Osteoblast (primary cell): ENCODE measurements at regions not wholly inside any gene's neighbourhood (a gene's known extent, or its start where the extent isn't known, plus 50 kb on each side); places are given as distances from the start of the nearest gene placed in this dataset.

Experiments used
- DNase-seq: peaks from one replicate; pipeline ENCODE4 v3.0.0; 2011; ENCODE audit warnings: low spot score, mixed read lengths; ENCODE audit not compliant: insufficient read length; ENCODE audit errors: missing footprints
- H2AFZ ChIP-seq: 2 replicates; pipeline ENCODE4 v1.6.0; 2011; ENCODE audit warnings: mild to moderate bottlenecking, low read length
- H3K27ac ChIP-seq: 2 replicates; pipeline ENCODE4 v1.5.1; 2011; ENCODE audit warnings: mild to moderate bottlenecking, low read depth, low read length, moderate library complexity
- H3K27me3 ChIP-seq: 2 replicates; pipeline ENCODE4 v1.6.0; 2012; ENCODE audit warnings: mild to moderate bottlenecking, control low read depth, inconsistent platforms, low read length, moderate library complexity; ENCODE audit not compliant: insufficient read depth
- H3K36me3 ChIP-seq: 2 replicates; pipeline ENCODE4 v1.5.1; 2011; ENCODE audit warnings: mild to moderate bottlenecking, low read length, control low read depth, moderate library complexity; ENCODE audit not compliant: insufficient read depth
- H3K4me1 ChIP-seq: 2 replicates; pipeline ENCODE4 v1.5.1; 2011; ENCODE audit warnings: mild to moderate bottlenecking, low read length, control low read depth, moderate library complexity; ENCODE audit not compliant: insufficient read depth
- H3K4me2 ChIP-seq: 2 replicates; pipeline ENCODE4 v1.6.0; 2011; ENCODE audit warnings: mild to moderate bottlenecking, low read length; ENCODE audit not compliant: insufficient read depth
- H3K4me3 ChIP-seq: fragments of 200-600 bp; sonication (generic); 3 replicates; pipeline ENCODE4 v1.5.1; 2012; ENCODE audit warnings: mild to moderate bottlenecking, low read length, inconsistent platforms; ENCODE audit not compliant: insufficient read depth
- H3K79me2 ChIP-seq: 2 replicates; pipeline ENCODE4 v1.6.0; 2012; ENCODE audit warnings: mild to moderate bottlenecking, low read length, control low read depth, inconsistent platforms; ENCODE audit not compliant: insufficient read depth
- H3K9me3 ChIP-seq: 2 replicates; pipeline ENCODE4 v1.5.1; 2011; ENCODE audit warnings: low read depth, low read length, control low read depth
- H4K20me1 ChIP-seq: 2 replicates; pipeline ENCODE4 v1.6.0; 2012; ENCODE audit warnings: mild to moderate bottlenecking, low read length, control low read depth; ENCODE audit not compliant: insufficient read depth
- TF ChIP-seq, protein P1 (sequence below): IDR thresholded peaks from 2 replicates; pipeline ENCODE4 v1.5.1; 2011; ENCODE audit warnings: mild to moderate bottlenecking, low read depth, low read length, moderate library complexity; ENCODE audit errors: extremely low read depth

DNA sequence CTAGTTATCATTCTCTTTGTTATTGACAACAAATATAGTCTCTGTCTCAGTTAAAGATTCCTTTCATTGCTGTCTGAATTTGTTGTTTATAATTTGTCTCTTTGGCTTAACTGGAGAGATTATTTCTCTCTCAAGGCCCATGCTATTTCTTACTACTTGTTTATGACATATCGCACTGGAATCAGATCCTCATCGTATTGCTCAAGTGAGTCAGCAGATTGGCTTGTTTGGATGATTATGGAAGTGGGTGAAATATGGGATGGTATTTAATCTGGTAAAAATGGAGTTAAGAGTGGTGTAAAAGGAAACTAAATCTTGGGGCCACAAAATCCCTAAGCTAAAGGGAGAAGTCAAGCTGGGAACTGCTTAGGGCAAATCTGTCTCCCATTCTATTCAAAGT, 613.1 kb downstream of the SI start:
- Histone ChIP-seq H3K79me2 (no peaks in the 10 kb centered on the region), H3K4me3 (no peak overlapping the region)

DNA sequence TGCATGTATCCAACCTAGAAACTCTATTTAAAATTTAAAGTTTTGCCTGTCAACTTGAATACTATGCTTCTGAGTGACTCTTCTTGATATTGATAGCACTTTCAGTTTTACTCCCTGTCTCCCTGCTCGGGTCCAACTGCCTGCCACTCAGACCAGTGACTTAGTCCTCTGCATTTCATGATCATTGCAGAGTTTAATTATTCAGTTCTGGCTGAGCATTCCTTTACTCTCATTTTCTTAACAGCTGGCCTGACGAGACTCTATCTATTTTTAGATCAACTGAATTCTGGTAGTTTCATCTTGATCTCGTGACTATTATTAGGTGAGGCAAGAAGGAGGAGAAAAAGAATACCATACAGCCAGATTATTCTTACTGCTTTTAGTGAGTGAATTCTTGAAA, 617.4 kb downstream of the SI start:
- H2AFZ ChIP-seq = no peak overlapping the region
- H4K20me1 ChIP-seq = no peaks in the 10 kb centered on the region
- DNase-seq = no peak
- peaks cover 3% of the 10 kb centered on the region for H3K9me3 ChIP-seq
- no peak overlapping the region for H3K4me2 ChIP-seq
- no peaks in the 10 kb centered on the region for H3K36me3 ChIP-seq
- no peak overlapping the region for H3K27ac ChIP-seq
- TF ChIP-seq, protein P1, sequence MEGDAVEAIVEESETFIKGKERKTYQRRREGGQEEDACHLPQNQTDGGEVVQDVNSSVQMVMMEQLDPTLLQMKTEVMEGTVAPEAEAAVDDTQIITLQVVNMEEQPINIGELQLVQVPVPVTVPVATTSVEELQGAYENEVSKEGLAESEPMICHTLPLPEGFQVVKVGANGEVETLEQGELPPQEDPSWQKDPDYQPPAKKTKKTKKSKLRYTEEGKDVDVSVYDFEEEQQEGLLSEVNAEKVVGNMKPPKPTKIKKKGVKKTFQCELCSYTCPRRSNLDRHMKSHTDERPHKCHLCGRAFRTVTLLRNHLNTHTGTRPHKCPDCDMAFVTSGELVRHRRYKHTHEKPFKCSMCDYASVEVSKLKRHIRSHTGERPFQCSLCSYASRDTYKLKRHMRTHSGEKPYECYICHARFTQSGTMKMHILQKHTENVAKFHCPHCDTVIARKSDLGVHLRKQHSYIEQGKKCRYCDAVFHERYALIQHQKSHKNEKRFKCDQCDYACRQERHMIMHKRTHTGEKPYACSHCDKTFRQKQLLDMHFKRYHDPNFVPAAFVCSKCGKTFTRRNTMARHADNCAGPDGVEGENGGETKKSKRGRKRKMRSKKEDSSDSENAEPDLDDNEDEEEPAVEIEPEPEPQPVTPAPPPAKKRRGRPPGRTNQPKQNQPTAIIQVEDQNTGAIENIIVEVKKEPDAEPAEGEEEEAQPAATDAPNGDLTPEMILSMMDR = no peak
- H3K79me2 ChIP-seq = no peaks in the 10 kb centered on the region
- no peaks in the 10 kb centered on the region for H3K4me1 ChIP-seq
- H3K4me3 ChIP-seq = no peak overlapping the region
- H3K27me3 ChIP-seq = no peaks in the 10 kb centered on the region

More for the DNA sequence above, 613.1 kb downstream of the SI start:
- no peak overlapping the region for H3K4me2 ChIP-seq
- no peaks in the 10 kb centered on the region for H3K36me3 ChIP-seq
- TF ChIP-seq, protein P1 = no peak
- no peak overlapping the region for H2AFZ ChIP-seq
- no peaks in the 10 kb centered on the region for H3K27me3 ChIP-seq
- DNase-seq = no peak
- H3K27ac ChIP-seq = no peak overlapping the region
- no peaks in the 10 kb centered on the region for H4K20me1 ChIP-seq
- peaks cover 3% of the 10 kb centered on the region for H3K9me3 ChIP-seq
- no peaks in the 10 kb centered on the region for H3K4me1 ChIP-seq

DNA sequence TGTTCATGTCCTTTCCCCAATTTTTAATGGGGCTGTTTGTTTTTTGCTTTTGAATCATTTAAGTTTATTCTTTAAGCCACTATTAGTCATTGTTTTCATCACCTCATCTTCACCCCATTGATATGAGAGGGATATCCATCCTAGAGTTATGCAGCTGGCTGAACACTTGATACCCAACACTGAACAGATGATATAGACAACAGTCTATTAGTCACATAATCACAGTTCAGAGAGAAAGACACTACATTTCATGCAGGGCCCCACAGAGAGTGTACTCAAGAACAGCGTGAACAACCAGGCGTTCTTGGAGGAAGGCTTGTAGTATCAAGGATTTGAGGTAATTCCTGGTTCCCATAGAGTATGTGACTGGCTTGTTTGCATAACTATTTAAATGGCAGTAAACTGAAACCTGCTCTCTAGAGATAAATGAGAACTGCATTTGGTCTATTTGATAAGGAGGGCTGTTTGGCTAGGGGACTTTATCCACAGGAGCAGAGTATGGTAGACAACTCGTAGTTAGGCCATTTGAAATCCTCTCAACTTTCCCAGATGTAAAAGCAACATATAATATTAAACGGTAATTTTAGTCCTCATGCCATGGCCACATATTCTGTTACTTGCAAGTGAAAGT, 618.7 kb downstream of the SI start:
- no peak for DNase-seq
- no peaks in the 10 kb centered on the region for H3K79me2 ChIP-seq
- no peak overlapping the region for H3K27ac ChIP-seq
- no peaks in the 10 kb centered on the region for H3K27me3 ChIP-seq
- no peak overlapping the region for H2AFZ ChIP-seq
- peaks cover 3% of the 10 kb centered on the region for H3K9me3 ChIP-seq
- H4K20me1 ChIP-seq = no peaks in the 10 kb centered on the region
- no peak overlapping the region for H3K4me3 ChIP-seq
- TF ChIP-seq, protein P1 = no peak
- H3K36me3 ChIP-seq = no peaks in the 10 kb centered on the region
- no peaks in the 10 kb centered on the region for H3K4me1 ChIP-seq
- H3K4me2 ChIP-seq = no peak overlapping the region

DNA sequence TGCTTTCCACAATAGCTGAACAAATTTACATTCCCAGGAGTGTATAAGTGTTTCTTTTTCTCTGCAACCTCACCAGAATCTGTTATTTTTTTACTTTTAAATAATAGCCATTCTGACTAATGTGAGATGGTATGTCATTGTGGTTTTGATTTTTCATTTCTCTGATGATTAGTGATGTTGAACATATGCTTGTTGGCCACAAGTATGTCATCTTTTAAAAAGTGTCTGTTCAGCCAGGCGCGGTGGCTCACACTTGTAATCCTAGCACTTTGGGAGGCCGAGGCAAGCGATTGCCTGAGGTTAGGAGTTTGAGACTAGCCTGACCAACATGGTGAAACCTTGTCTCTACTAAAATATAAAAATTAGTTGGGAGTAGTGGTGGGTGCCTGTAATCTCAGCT, 619.3 kb downstream of the SI start:
- H3K4me3 ChIP-seq = no peak overlapping the region
- H2AFZ ChIP-seq = no peak overlapping the region
- TF ChIP-seq, protein P1 = no peak
- no peak overlapping the region for H3K4me2 ChIP-seq
- no peak overlapping the region for H3K27ac ChIP-seq
- DNase-seq = no peak
- no peaks in the 10 kb centered on the region for H3K27me3 ChIP-seq
- no peaks in the 10 kb centered on the region for H3K4me1 ChIP-seq
- no peaks in the 10 kb centered on the region for H3K36me3 ChIP-seq
- H4K20me1 ChIP-seq = no peaks in the 10 kb centered on the region
- no peaks in the 10 kb centered on the region for H3K79me2 ChIP-seq
- H3K9me3 ChIP-seq = peaks cover 3% of the 10 kb centered on the region
